ENCODE measurements at regions not wholly inside any gene's neighbourhood (a gene's known extent, or its start where the extent isn't known, plus 50 kb on each side); places are given as distances from the start of the nearest gene placed in this dataset.

- H2AFZ ChIP-seq (ENCODE audit: low read depth, low read length): no peak overlapping the region
- FAIRE-seq (no peak), DNase-seq (ENCODE audit: extremely low read depth in 1 of 4, low spot score in 3 of 4) (no peak), ATAC-seq (no peak)
- no peak for TF ChIP-seq ZNF311 (CRISPR knock-in tag; IDR thresholded peaks at IDR 0.05)
- TF ChIP-seq ZNF23 (CRISPR knock-in tag; IDR thresholded peaks at IDR 0.05): no peak
- TF ChIP-seq, protein P1, sequence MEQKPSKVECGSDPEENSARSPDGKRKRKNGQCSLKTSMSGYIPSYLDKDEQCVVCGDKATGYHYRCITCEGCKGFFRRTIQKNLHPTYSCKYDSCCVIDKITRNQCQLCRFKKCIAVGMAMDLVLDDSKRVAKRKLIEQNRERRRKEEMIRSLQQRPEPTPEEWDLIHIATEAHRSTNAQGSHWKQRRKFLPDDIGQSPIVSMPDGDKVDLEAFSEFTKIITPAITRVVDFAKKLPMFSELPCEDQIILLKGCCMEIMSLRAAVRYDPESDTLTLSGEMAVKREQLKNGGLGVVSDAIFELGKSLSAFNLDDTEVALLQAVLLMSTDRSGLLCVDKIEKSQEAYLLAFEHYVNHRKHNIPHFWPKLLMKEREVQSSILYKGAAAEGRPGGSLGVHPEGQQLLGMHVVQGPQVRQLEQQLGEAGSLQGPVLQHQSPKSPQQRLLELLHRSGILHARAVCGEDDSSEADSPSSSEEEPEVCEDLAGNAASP (IDR thresholded peaks at IDR 0.05): no peak
- H3K4me2 ChIP-seq (ENCODE audit: insufficient read depth, low read length): no peak overlapping the region
- no peaks in the 10 kb centered on the region for H3K9me1 ChIP-seq (ENCODE audit: control insufficient read depth, insufficient read depth, low read length)
- in situ Hi-C loops (cut with MboI) (no loop called here), intact Hi-C loops (cut with micrococcal nuclease) (no loop called here)
- H3K27ac ChIP-seq (ENCODE audit: extremely low read depth, low read depth, low read length): no peak overlapping the region
- no peaks in the 10 kb centered on the region for H3K27me3 ChIP-seq (ENCODE audit: control insufficient read depth in 2 of 2, insufficient read depth in 2 of 2, low read length in 2 of 2)
- no peaks in the 10 kb centered on the region for H3K36me3 ChIP-seq (ENCODE audit: control insufficient read depth, insufficient read depth, low read length)
- H3K4me1 ChIP-seq (replicated peaks in 1 of 2; ENCODE audit: control insufficient read depth in 2 of 2, insufficient read depth in 2 of 2, low read length in 2 of 2): no peaks in the 10 kb centered on the region
- CTCF ChIA-PET (ENCODE audit: low intra/inter-chr PET ratio): no interaction called here
- H3K9me3 ChIP-seq (replicated peaks; ENCODE audit: control insufficient read depth, insufficient read depth, low read depth, low read length): no peaks in the 10 kb centered on the region
- no peaks in the 10 kb centered on the region for H4K20me1 ChIP-seq (replicated peaks; ENCODE audit: control insufficient read depth, insufficient read depth, low read length)
- no peaks in the 10 kb centered on the region for H3K79me2 ChIP-seq (ENCODE audit: control insufficient read depth, insufficient read depth, low read length)
- H3K9ac ChIP-seq (ENCODE audit: insufficient read depth in 1 of 2, low read depth in 2 of 2, low read length in 2 of 2): no peak overlapping the region
- H3K4me3 ChIP-seq: no peak overlapping the region
- POLR2A ChIA-PET: no interaction called here
- no TSS peak for BruUV-seq (replicated peaks)
Observed at GRCh38 chr1:163450986-163451385, 129.2 kb downstream of the NUF2 start.

DNA sequence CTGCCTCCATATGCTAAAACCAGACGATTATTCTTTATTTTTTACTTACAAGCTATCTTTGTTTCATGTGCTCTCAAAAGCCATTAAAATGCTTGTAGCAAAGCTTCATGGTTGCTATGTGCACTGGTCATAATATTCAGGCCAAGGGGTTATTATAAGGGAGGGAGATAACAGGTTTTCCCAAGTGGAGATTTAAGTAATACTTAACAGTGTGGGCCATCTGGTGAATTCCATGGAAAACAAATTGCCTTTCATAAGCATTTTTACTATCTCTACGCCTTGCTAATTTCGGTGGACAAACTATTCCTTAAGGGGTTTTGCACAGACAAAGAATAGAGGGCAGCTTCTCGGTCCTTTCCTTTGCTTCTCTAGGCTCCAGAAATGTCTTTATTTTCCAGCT is 137.8 kb downstream of the NUF2 start:
- Histone ChIP-seq H3K9me3 (replicated peaks; ENCODE audit: control insufficient read depth, insufficient read depth, low read depth, low read length) (no peaks in the 10 kb centered on the region), H3K27ac (ENCODE audit: extremely low read depth, low read depth, low read length) (no peak overlapping the region), H3K4me1 (replicated peaks in 1 of 2; ENCODE audit: control insufficient read depth in 2 of 2, insufficient read depth in 2 of 2, low read length in 2 of 2) (no peaks in the 10 kb centered on the region), H3K79me2 (ENCODE audit: control insufficient read depth, insufficient read depth, low read length) (no peaks in the 10 kb centered on the region), H3K36me3 (ENCODE audit: control insufficient read depth, insufficient read depth, low read length) (no peaks in the 10 kb centered on the region), H3K27me3 (ENCODE audit: control insufficient read depth in 2 of 2, insufficient read depth in 2 of 2, low read length in 2 of 2) (no peaks in the 10 kb centered on the region), H4K20me1 (replicated peaks; ENCODE audit: control insufficient read depth, insufficient read depth, low read length) (no peaks in the 10 kb centered on the region), H3K4me3 (no peak overlapping the region), H3K9me1 (ENCODE audit: control insufficient read depth, insufficient read depth, low read length) (no peaks in the 10 kb centered on the region), H3K4me2 (ENCODE audit: insufficient read depth, low read length) (no peak overlapping the region), H3K9ac (ENCODE audit: insufficient read depth in 1 of 2, low read depth in 2 of 2, low read length in 2 of 2) (no peak overlapping the region), H2AFZ (ENCODE audit: low read depth, low read length) (no peak overlapping the region)
- DNase-seq (ENCODE audit: extremely low read depth in 1 of 4, low spot score in 3 of 4) (no peak), FAIRE-seq (no peak), ATAC-seq (no peak)
- intact Hi-C loops (cut with micrococcal nuclease) (no loop called here), in situ Hi-C loops (cut with MboI) (no loop called here)
- TF ChIP-seq ZNF217 (CRISPR knock-in tag; IDR thresholded peaks at IDR 0.05) (no peak), ZNF12 (CRISPR knock-in tag; IDR thresholded peaks at IDR 0.05) (no peak)
- POLR2A ChIA-PET: no interaction called here
- no TSS peak for BruUV-seq (replicated peaks)
- CTCF ChIA-PET (ENCODE audit: low intra/inter-chr PET ratio): no interaction called here
- 0% methylated on average over 4 of the region's 4 CpGs for WGBS (ENCODE audit: insufficient coverage, low coverage, missing lambda C conversion rate)

Measured in K562 (cell line).